HepG2 (cell line): ENCODE measurements at regions not wholly inside any gene's neighbourhood (a gene's known extent, or its start where the extent isn't known, plus 50 kb on each side); places are given as distances from the start of the nearest gene placed in this dataset.

Source experiments
- TCF7L2 ChIP-seq: IDR thresholded peaks from 2 replicates; pipeline ENCODE4 v1.6.1; 2011; ENCODE audit warnings: mild to moderate bottlenecking, low read depth, low read length, moderate library complexity
- TRIM22 ChIP-seq: fragments of 450-650 bp; IDR thresholded peaks from 2 replicates; pipeline ENCODE4 v1.6.1; 2017

GRCh38 chr1:68936530-68936929 lies 439.6 kb upstream of the DEPDC1 start:
- TF ChIP-seq TRIM22 (no peak), TCF7L2 (no peak)
